GM13976 (cell line): ENCODE measurements at regions not wholly inside any gene's neighbourhood (a gene's known extent, or its start where the extent isn't known, plus 50 kb on each side); places are given as distances from the start of the nearest gene placed in this dataset.

ENCODE experiments used
- DNase-seq: peaks from one replicate; pipeline ENCODE4 v3.0.0; 2012; ENCODE audit warnings: low spot score
- CTCF ChIP-seq: IDR thresholded peaks from 2 replicates; pipeline ENCODE4 v1.5.1; 2012; ENCODE audit warnings: borderline replicate concordance, mild to moderate bottlenecking; ENCODE audit not compliant: insufficient read depth; ENCODE audit errors: extremely low read depth, missing control alignments, control extremely low read depth
- in situ Hi-C: fragments of 300-500 bp; cut with MboI; formaldehyde crosslinking; loops from one replicate; pipeline ENCODE4 v1.12.0; 2022; ENCODE audit warnings: low sequenced_read_pairs, mixed read lengths, inconsistent platforms; ENCODE audit not compliant: unreplicated experiment

GRCh38 chr5:174355208-174355612 is 309.7 kb downstream of the NSG2 start:
- in situ Hi-C loops: no loop called here
- TF ChIP-seq CTCF: no peak
- DNase-seq: no peak

- in situ Hi-C loops: no loop called here
- TF ChIP-seq CTCF: no peak
Observed at GRCh38 chr5:174355995-174356394, 310.5 kb downstream of the NSG2 start.

DNA sequence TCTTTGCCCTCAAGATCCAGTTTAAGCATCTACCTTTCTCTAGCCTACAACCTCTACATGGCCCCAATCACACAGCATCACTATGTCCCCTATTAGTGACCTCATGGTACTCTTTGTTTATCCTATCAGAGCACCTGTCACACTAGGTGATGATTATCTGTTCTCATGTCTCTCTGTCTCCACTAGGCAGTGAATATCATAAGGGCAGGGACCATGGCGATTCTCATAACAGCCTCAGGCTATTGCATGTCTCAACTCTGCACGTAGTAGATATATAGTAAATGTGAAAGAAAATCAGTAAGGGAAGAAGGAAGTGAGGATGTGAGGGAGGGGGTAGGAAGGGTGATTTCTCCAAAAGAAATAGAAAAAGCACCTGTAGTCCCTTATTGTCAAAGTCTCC is 311.0 kb downstream of the NSG2 start:
- no peak for TF ChIP-seq CTCF
- DNase-seq: no peak
- in situ Hi-C loops: no loop called here

More at GRCh38 chr5:174355995-174356394, 310.5 kb downstream of the NSG2 start:
- DNase-seq: no peak

GRCh38 chr5:174358276-174358675 is 312.8 kb downstream of the NSG2 start:
- in situ Hi-C loops: no loop called here
- DNase-seq: no peak
- TF ChIP-seq CTCF: no peak

DNA sequence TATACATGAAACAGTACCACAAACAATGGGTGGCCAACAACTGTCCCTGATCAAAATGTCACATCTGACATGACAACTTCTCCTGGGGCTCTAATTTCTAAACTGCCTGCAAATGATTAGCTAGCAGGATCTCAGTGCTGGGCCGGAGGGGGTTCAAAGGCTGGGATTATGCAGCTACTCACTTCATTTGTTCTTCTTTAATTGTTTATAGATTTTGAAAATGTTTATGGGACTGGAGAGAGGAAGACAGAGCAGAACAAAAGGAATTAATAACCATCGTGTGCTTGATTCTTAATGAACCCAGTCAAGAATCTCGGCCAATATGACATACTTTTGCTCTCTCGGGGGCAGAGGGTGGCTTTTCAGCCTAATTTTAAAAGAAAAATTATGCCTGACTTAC is 313.6 kb downstream of the NSG2 start:
- in situ Hi-C loops: no loop called here
- no peak for TF ChIP-seq CTCF
- no peak for DNase-seq

DNA sequence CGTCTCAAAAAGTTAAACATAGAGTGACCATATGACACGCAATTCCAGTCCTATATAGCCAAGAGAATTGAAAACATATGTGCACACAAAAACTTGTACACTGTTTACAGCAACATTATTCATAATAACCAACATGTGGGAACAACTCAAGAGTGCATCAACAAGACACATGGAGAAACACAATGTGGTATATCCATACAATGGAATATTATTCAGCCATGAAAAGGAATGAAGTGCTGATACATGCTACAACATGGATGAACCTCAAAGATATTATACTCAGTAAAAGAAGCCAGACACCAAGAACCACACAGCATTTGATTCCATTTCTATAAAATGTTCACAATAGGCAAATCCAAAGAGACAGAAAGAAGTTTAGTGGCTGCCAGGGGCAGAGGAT is 317.0 kb downstream of the NSG2 start:
- no peak for TF ChIP-seq CTCF
- no peak for DNase-seq
- in situ Hi-C loops: no loop called here

GRCh38 chr5:174363934-174364333 is 318.4 kb downstream of the NSG2 start:
- in situ Hi-C loops: no loop called here
- DNase-seq: no peak
- TF ChIP-seq CTCF: no peak
